CD14-positive monocyte (primary cell): ENCODE measurements at regions not wholly inside any gene's neighbourhood (a gene's known extent, or its start where the extent isn't known, plus 50 kb on each side); places are given as distances from the start of the nearest gene placed in this dataset.

Experiments
- DNase-seq, 3 donors: peaks; one replicate each; pipeline ENCODE4 v3.0.0-alpha.2; 2011 to 2022
- H2AFZ ChIP-seq: 2 replicates; pipeline ENCODE4 v1.6.0; 2012; ENCODE audit warnings: mild to moderate bottlenecking, low read depth, low read length, inconsistent platforms; ENCODE audit not compliant: insufficient read depth, poor library complexity, severe bottlenecking
- H3K27ac ChIP-seq, 2 donors: 1 replicate in 1 of 2; 2 replicates in 1 of 2; pipeline ENCODE4 v1.5.1; 2012 to 2013; ENCODE audit warnings: low read length in 2 of 2, control low read depth in 1 of 2, inconsistent platforms in 1 of 2, low read depth in 1 of 2, mild to moderate bottlenecking in 1 of 2
- H3K27me3 ChIP-seq, 2 donors: one replicate each; pipeline versions ENCODE4 v1.6.0 to v1.6.1; 2011 to 2013; ENCODE audit warnings: low read length in 2 of 2; ENCODE audit not compliant: control insufficient read depth in 2 of 2, insufficient read depth in 2 of 2
- H3K36me3 ChIP-seq, 2 donors: replicated peaks in 1 of 2; 1 replicate in 1 of 2; 2 replicates in 1 of 2; pipeline versions ENCODE4 v1.5.1 to v1.6.1; 2012 to 2013; ENCODE audit warnings: low read length in 2 of 2, control low read depth in 1 of 2, inconsistent platforms in 1 of 2, mild to moderate bottlenecking in 1 of 2; ENCODE audit not compliant: insufficient read depth in 2 of 2, control insufficient read depth in 1 of 2
- H3K4me1 ChIP-seq, 2 donors: 1 replicate in 1 of 2; 2 replicates in 1 of 2; pipeline versions ENCODE4 v1.5.1 to v1.6.1; 2012 to 2013; ENCODE audit warnings: low read length in 2 of 2, control low read depth in 1 of 2, inconsistent platforms in 1 of 2, mild to moderate bottlenecking in 1 of 2, moderate library complexity in 1 of 2; ENCODE audit not compliant: insufficient read depth in 2 of 2, control insufficient read depth in 1 of 2
- H3K4me2 ChIP-seq: replicated peaks from 2 replicates; pipeline ENCODE3; 2012; ENCODE audit warnings: low read length, moderate library complexity, mild to moderate bottlenecking; ENCODE audit not compliant: poor library complexity, severe bottlenecking; ENCODE audit errors: extremely low read depth
- H3K4me3 ChIP-seq, 3 experiments: fragments of 200-600 bp in 1 of 3; sonication (generic) in 1 of 3; replicated peaks in 1 of 3; 1 replicate in 2 of 3; 2 replicates in 1 of 3; pipeline ENCODE4 v1.5.1; 2011 to 2013; ENCODE audit warnings: low read length in 3 of 3, mild to moderate bottlenecking in 3 of 3, control low read depth in 2 of 3, low read depth in 2 of 3, inconsistent platforms in 1 of 3, moderate library complexity in 1 of 3
- H3K79me2 ChIP-seq: 2 replicates; pipeline ENCODE4 v1.6.0; 2012; ENCODE audit warnings: mild to moderate bottlenecking, control low read depth, inconsistent platforms, low read length, moderate library complexity; ENCODE audit not compliant: insufficient read depth
- H3K9ac ChIP-seq: 2 replicates; pipeline ENCODE4 v1.6.0; 2017; ENCODE audit warnings: low read length, mild to moderate bottlenecking; ENCODE audit not compliant: insufficient read depth, poor library complexity, severe bottlenecking
- H3K9me3 ChIP-seq, 2 donors: replicated peaks in 1 of 2; 1 replicate in 1 of 2; 2 replicates in 1 of 2; pipeline versions ENCODE4 v1.5.1 to v1.6.1; 2012 to 2013; ENCODE audit warnings: low read length in 2 of 2, control low read depth in 1 of 2; ENCODE audit not compliant: control insufficient read depth in 1 of 2, insufficient read depth in 1 of 2
- H4K20me1 ChIP-seq: 2 replicates; pipeline ENCODE4 v1.6.0; 2012; ENCODE audit warnings: mild to moderate bottlenecking, low read length, control low read depth, moderate library complexity; ENCODE audit not compliant: insufficient read depth
- H3K27ac Mint-ChIP-seq, 7 donors: one replicate each; pipeline ENCODE4 v1.8.0; 2020; ENCODE audit warnings: mild to moderate bottlenecking in 7 of 7, mixed read lengths in 7 of 7, moderate library complexity in 6 of 7, inconsistent platforms in 2 of 7
- H3K27me3 Mint-ChIP-seq, 3 donors: one replicate each; pipeline ENCODE4 v1.8.0; 2021 to 2022; ENCODE audit warnings: low read depth in 3 of 3, mild to moderate bottlenecking in 3 of 3, mixed read lengths in 3 of 3, moderate library complexity in 3 of 3, inconsistent platforms in 1 of 3
- H3K36me3 Mint-ChIP-seq, 2 donors: one replicate each; pipeline ENCODE4 v1.8.0; 2020; ENCODE audit warnings: mixed read lengths in 2 of 2, inconsistent platforms in 1 of 2, mild to moderate bottlenecking in 1 of 2
- H3K4me1 Mint-ChIP-seq: one replicate; pipeline ENCODE4 v1.8.0; 2020; ENCODE audit warnings: mild to moderate bottlenecking, mixed read lengths
- H3K4me3 Mint-ChIP-seq, 2 donors: one replicate each; pipeline ENCODE4 v1.8.0; 2020; ENCODE audit warnings: mild to moderate bottlenecking in 2 of 2, mixed read lengths in 2 of 2, moderate library complexity in 1 of 2
- H3K9me3 Mint-ChIP-seq, 7 donors: one replicate each; pipeline ENCODE4 v1.8.0; 2020 to 2022; ENCODE audit warnings: mixed read lengths in 7 of 7, mild to moderate bottlenecking in 6 of 7, moderate library complexity in 6 of 7, inconsistent platforms in 2 of 7
- WGBS: methylation state at CpG from one replicate; pipeline ENCODE4 v1.1.5; 2013; ENCODE audit warnings: missing lambda C conversion rate; ENCODE audit not compliant: insufficient coverage; 5-methylcytosine and 5-hydroxymethylcytosine counted together
- intact Hi-C, 2 donors: fragments of 100-400 bp; cut with micrococcal nuclease; formaldehyde crosslinking; loops; one replicate each; pipeline versions ENCODE4 v1.15.0 to v1.15.1; 2023
- TF ChIP-seq, protein P1 (sequence below): fragments of 200-600 bp; IDR thresholded peaks from one replicate; pipeline ENCODE4 v1.8.0; 2022; ENCODE audit warnings: antibody characterized with exemption, mild to moderate bottlenecking

DNA sequence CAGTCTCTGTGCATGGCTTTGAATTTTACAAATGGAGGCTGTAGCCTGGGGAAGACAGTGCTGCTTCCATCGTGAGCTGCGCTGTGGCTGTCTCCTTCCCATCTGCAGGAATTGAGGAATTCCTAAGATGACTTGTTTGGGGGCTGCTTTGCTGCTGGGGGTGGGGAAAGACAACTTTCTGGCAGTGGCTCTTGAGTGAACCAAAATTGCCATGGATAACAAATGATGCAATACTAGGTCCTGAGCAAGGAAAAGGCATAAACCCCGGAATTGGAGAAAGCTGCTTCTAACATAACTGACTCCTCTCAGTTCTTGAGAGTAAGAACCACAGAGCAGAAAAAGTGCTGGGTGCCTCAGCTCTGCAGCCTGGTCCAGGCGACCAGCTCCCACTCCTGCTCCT, 245.0 kb upstream of the RPL38 start:
- Histone ChIP-seq H2AFZ (no peak overlapping the region), H3K36me3 (no peaks in the 10 kb centered on the region), H4K20me1 (no peaks in the 10 kb centered on the region), H3K27ac (no peak overlapping the region), H3K9me3 (peaks cover 0 to 3% of the 10 kb centered on the region in 2 donors), H3K4me2 (no peak overlapping the region), H3K4me1 (peaks cover 0 to 3% of the 10 kb centered on the region in 2 donors), H3K4me3 (no peak overlapping the region), H3K9ac (no peak overlapping the region), H3K79me2 (no peaks in the 10 kb centered on the region), H3K27me3 (no peaks in the 10 kb centered on the region)
- H3K27ac Mint-ChIP-seq = no peak overlapping the region
- intact Hi-C loops = loop anchor here in 1 of 2 donors (5.0 to 10.0 kb wide), 2 partner anchors 324 to 531 kb away; no protein-coding TSS in a partner anchor
- H3K27me3 Mint-ChIP-seq = peaks cover 0 to 3% (median 0%) of the 10 kb centered on the region in 3 donors
- TF ChIP-seq, protein P1, sequence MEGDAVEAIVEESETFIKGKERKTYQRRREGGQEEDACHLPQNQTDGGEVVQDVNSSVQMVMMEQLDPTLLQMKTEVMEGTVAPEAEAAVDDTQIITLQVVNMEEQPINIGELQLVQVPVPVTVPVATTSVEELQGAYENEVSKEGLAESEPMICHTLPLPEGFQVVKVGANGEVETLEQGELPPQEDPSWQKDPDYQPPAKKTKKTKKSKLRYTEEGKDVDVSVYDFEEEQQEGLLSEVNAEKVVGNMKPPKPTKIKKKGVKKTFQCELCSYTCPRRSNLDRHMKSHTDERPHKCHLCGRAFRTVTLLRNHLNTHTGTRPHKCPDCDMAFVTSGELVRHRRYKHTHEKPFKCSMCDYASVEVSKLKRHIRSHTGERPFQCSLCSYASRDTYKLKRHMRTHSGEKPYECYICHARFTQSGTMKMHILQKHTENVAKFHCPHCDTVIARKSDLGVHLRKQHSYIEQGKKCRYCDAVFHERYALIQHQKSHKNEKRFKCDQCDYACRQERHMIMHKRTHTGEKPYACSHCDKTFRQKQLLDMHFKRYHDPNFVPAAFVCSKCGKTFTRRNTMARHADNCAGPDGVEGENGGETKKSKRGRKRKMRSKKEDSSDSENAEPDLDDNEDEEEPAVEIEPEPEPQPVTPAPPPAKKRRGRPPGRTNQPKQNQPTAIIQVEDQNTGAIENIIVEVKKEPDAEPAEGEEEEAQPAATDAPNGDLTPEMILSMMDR = no peak
- H3K9me3 Mint-ChIP-seq = peaks cover 0 to 2% (median 0%) of the 10 kb centered on the region in 7 donors
- 100% methylated on average over 2 of the region's 4 CpGs for WGBS
- DNase-seq = no peak
- no peak overlapping the region for H3K4me3 Mint-ChIP-seq
- H3K36me3 Mint-ChIP-seq = no peaks in the 10 kb centered on the region
- peaks cover 5% of the 10 kb centered on the region for H3K4me1 Mint-ChIP-seq

DNA sequence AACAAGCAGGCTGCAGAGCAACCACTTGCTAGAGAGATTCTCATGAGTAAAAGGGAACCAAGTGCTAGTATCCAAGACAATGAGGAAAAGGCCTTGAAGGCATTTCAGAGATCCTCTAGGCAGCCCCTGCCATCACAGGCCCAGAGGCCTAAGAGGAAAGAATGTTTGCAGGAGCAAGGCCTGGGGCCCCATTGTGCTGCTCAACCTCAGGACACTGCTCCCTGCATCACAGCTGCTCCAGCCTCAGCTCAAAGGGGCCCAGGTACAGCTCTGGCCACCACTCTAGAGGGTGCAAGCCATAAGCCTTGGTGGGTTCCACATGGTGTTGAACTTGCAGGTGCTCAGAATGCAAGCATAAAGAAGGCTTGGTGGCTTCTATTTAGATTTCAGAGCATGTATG, 243.0 kb upstream of the RPL38 start:
- intact Hi-C loops = no loop called here
- no peak overlapping the region for H3K9ac ChIP-seq

More for the DNA sequence above, 243.0 kb upstream of the RPL38 start:
- Histone ChIP-seq H3K27ac (no peak overlapping the region), H2AFZ (no peak overlapping the region), H3K4me1 (peaks cover 0 to 3% of the 10 kb centered on the region in 2 donors), H3K4me3 (no peak overlapping the region), H3K27me3 (no peaks in the 10 kb centered on the region), H3K4me2 (no peak overlapping the region), H4K20me1 (no peaks in the 10 kb centered on the region), H3K9me3 (peaks cover 0 to 3% of the 10 kb centered on the region in 2 donors), H3K79me2 (no peaks in the 10 kb centered on the region), H3K36me3 (no peaks in the 10 kb centered on the region)
- H3K27me3 Mint-ChIP-seq = peaks cover 0 to 3% (median 0%) of the 10 kb centered on the region in 3 donors
- H3K27ac Mint-ChIP-seq = no peak overlapping the region
- H3K36me3 Mint-ChIP-seq = no peaks in the 10 kb centered on the region
- peaks cover 5% of the 10 kb centered on the region for H3K4me1 Mint-ChIP-seq
- H3K4me3 Mint-ChIP-seq = no peak overlapping the region
- TF ChIP-seq, protein P1 = no peak
- H3K9me3 Mint-ChIP-seq = peaks cover 2 to 9% (median 4%) of the 10 kb centered on the region in 7 donors
- DNase-seq = no peak
